HK-2 (cell line): ENCODE measurements at regions not wholly inside any gene's neighbourhood (a gene's known extent, or its start where the extent isn't known, plus 50 kb on each side); places are given as distances from the start of the nearest gene placed in this dataset.

Source experiments
- DNase-seq: peaks from one replicate; pipeline ENCODE4 v3.0.0-alpha.2; 2018; ENCODE audit not compliant: unreplicated experiment

DNA sequence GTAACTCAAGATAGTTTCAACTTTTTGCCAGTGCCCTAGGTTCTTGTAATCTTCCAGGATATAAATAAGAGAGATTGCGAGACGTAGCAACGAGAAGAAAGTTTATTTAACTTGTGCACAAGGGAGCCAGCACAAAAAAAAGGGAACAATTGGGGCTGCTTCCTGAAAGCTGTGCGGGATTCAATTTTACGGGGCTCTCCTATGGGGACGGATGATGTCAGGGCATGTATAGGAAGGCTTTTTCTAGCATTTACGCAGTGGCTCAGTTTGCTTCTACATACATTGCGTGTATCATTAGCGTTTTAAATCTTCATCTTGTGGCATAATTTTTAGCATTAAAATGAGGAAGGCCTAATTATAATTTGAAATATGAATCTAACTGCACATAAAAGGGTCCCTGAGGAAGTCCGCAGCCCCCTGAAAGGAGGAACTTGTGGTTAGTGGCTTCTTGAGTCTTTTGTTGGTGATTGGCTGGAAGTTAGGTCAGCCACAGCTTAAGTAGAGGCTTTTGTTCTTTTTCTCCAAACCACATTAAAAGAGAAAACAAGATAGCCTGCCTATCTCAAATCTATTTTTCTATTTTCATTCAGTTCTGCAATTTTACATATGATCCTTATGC is 668.2 kb upstream of the NDST4 start:
- DNase-seq = no peak

DNA sequence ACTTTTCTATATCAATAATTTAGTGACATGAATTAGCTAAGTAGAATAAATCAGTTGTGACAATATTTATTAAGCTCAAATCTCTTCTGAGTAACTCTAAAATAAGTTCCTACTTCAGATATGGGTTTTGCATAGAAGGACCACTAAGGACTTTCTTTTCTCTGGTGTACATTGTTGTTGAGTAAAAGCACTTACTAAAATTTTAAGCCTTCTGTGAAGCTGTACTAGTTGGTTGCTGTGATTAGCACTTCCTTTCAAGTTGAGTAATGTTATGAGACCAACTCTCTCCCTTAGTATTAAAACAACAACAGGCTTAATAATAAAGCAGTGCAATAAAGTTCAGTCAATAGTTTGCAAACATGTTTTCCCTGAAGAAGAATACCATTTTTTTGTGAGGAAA is 667.4 kb upstream of the NDST4 start:
- no peak for DNase-seq

DNA sequence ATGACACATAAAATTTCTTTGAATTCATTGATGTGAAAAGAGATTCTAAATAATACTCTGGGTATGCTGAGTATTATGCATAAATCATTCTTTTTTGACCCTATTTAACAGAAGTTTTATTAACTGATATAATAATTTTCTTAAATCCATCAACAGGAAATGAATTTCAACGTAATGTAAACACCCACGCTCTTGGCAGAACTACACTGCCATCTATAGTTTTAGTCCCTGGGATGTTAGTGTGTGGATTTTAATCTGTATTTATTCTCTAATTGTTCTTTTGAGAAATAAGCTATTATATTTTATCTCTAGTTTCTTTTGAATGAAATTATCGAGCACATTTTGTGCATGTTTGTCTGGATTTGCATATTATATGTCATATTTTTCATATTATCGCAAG is 666.8 kb upstream of the NDST4 start:
- no peak for DNase-seq

DNA sequence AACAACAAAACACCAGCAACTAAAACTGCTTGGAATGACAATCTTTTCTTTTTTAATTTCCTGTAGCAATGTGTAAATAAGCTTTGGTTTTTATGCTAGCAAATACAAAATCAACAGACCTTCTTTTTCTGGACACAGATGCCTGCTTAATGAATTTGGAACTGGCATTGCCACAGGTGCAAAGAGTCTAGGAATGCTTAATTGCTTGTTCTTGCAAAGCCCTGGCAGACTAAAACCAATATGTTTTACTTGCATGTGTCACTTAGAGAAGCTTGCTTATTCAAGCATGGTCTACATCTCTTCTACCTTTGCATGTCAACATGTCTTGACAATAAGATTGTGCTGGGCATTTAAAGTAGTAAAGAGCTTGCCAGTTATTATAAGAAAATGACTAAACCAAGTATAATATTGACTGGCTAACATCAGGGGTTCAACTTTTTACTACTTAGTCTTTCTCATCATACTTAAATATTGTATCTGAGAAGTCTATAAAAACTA is 656.7 kb upstream of the NDST4 start:
- no peak for DNase-seq

DNA sequence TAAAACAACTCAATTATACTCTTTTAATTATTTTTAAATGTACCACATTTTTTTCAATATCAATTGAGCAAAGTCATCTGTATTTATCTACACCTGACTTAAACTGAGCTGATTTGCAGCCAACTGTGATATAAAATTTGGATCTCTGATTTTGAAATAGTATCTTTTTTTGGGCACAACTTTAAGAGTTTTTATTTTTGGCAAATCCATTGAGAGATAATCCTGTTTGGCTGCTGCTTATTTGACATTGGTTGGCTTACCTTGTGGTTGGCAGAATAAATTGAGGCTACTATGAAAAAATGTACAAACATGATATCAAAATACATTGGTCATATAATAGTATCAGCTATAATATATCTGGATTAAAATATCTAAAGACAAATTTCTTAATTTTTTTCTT is 656.0 kb upstream of the NDST4 start:
- DNase-seq = no peak

DNA sequence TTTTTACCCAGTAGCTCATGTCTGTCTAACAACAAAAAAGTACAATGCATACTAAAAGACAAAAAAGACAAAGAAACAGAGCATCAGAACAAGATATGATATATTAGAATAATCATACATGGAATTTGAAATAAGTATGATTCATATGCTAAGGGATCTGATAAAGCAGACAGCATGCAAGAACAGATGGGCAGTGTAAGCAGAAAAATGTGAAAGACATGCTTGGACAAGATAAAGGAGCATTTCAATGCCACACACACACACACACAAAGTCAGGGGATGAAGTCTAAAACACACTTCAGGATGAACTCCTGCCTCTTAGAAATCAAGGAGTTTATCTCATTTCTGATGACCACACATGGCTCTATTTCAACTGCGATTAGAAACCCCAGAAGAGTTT is 649.6 kb upstream of the NDST4 start:
- no peak for DNase-seq

DNA sequence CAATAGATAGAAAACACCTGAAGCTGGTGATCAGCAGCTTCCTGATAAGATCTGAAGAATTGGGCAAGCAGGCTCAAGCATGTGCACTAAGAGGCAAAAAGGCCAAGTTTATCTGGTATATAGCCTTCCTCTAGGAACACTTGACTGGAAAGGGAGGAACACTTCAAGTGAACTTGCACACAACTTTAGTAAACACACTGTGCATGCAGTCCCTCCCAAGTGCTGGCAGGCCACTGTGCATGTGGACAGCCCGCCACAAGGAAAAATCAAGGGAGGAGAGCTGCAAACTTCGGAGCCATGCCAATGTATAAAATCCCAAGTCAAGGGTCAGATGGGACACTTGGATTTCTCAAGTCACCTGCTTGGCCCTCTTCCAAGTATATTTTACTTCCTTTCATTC is 645.8 kb upstream of the NDST4 start:
- DNase-seq = no peak

DNA sequence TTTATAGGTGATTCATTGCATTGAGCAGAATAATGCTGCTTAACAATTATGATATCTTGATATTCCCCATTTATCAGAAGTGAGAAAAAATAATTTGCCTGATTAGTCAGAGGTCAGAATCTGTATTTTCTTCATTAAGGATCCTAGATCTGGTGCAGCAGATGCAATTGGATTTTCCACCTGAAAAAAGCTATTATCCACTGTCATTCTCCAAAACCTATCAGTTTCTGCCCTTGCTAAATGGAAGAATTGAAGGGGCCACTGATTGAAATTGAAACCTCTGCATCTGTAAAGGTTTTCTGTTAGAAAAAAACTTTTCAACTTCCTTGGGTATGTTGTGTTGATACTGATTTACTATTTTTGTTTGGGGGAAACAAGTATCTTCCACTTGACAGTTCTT is 636.0 kb upstream of the NDST4 start:
- DNase-seq = no peak

DNA sequence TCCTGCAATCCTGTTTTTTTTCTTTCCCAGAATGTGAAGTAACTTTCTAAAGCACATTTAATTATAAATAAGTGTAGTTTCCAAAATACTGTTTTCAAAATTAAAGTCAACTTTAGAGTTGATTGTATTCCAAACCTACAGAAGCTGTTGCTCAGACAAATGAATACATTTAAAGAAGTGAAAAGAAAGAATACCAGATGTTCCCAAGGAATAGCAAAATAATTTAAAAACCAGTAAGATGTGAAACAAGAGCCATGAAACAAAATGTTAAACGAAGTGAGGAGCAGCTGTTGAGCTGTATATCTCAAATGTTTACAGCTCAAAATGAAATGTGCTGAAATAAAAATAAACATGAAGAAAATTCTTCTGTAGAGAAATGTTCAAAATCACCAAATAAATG is 627.4 kb upstream of the NDST4 start:
- DNase-seq = no peak

DNA sequence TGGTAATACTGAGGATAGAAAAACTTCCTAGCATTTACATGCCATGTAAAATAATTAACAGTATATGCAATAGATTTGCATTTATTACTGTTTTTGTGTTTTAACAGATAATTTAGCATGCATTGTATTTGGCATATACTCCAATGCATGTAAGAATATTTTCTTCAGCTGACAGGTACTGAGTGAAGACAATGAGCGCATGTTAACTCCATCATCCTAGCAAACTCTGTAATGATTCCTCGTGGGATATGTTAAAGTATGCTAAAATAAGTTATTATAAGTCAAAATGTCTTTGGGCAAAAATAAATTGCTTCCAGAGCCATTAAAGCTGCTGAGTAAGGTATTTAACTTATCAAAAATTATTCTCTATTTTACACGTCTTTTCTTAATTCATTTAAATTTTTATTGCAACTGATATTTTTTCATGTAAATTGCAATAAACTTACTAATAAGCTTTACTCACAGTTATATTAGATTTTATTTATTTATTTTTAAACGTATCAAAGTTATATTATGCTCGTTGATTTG is 616.4 kb upstream of the NDST4 start:
- DNase-seq = no peak

DNA sequence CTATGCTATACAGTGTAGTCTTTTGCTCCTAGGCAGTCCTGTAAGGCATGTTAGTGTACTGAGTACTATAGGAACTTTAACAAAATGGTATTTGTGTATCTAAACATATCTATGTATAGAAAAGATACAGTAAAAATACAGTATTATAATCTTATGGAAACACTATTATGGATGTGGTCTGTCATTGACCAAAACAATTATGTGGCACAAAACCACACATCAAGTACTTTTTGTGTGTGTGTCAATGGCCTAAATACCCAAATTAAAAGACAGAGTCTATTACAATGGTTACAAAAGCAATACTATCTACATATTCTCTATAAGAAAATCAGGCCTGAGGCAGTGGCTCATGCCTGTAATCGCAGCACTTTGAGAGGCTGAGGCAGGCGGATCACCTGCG is 610.2 kb upstream of the NDST4 start:
- no peak for DNase-seq

DNA sequence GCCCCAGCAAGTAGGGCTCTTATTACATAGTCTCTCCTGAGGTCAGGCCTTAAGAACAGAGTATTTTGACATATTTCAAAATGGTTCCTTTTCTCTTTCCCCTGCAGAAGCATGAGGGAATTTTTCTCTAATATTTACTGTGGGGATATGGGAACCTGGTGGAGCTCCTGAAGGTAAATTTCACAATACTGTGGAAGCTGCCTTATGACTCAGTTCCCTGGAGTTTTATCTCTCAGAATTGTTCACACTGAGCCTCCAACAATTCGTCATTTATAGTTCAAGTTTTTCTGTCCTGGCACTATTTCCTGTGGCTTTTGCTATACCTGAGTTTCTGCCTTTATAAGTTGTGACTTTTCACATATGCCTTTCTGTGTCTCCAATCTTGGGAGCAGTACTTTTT is 607.2 kb upstream of the NDST4 start:
- DNase-seq = no peak

DNA sequence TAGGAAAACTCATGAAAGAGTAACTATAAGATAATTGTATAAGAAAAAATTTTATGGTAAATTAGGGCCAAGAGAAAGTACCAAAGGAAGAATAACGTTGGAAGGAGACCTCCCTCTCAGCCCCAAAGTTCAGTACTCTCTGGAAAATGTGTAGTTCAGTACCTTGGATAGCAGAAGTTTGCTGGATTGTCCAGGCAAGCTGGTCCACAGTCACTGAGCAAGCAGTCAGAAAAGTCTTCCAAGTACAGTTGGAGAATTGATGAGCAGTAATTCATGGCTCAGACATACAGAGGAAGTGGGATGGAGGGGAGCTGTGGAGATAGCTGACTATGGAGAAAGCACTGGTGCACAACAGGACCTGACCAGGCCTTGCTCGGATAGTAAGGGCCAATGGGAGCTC is 598.2 kb upstream of the NDST4 start:
- no peak for DNase-seq

DNA sequence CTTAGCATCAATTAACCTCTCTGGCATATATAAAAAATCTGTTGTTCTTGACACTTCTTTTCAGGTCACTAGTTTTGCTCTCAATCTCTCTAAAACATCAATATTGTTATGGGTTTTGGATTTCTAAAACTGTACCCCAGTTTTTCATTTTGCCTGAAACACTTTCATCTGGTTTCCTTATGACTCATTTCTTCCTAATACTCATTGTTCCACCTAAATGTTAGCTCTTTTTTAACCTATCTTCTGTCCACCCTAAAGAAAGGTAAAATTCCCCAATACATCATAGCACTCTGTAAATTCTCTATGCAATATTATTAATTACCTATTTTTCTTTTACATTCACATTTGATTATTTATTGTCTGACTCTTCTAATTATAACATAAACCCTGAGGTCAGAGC is 575.5 kb upstream of the NDST4 start:
- DNase-seq = no peak

DNA sequence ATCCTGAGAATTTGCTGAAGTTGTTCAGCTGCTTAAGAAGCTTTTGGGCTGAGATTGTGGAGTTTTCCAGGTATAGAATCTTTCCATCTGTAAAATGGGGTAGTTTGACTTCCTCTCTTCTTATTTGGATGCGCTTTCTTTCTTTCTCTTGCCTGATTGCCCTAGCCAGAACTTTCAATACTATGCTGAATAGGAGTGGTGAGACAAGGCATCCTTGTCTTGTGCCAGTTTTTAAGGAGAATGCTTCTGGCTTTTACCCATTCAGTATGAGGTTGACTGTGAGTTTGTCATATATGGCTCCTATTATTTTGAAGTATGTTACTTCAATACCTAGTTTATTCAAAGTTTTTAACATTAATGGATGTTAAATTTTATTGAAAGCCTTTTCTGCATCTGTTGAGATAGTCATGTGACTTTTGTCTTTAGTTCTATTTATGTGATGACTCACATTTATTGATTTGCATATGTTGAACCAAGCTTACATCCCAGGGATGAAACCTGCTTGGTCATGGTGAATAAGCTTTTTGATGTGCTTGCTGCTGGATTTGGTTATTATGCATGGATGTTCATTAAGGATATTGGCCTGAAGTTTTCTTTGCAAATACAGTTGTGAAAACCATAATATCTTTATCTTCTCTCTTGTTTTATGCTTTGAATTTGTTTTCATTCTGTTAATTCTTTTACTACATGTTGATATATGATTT is 573.8 kb upstream of the NDST4 start:
- DNase-seq = no peak

DNA sequence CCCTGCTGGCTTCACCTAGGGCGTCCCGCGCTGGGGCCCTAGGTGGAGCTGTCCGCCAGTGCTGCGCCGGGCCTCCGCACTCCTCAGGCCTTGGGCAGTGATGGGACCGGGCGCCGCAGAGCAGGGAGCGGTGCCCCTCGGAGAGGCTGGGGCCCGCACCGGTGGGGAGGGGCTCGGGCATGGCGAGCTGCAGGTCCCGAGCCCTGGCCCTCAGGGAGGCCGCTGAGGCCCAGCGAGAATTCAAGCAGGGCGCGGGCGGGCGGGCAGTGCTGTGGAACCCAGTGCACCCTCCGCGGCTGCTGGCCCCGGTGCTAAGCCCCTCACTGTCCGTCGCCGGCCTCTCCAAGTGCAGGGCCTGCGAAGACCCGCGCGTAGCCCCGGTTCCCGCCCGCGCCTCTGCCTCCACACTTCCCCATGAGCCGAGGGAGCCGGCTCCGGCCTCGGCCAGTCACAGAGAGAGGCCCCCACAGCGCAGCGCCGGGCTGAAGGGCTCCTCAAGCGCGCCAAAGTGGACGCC is 565.1 kb upstream of the NDST4 start:
- no peak for DNase-seq

DNA sequence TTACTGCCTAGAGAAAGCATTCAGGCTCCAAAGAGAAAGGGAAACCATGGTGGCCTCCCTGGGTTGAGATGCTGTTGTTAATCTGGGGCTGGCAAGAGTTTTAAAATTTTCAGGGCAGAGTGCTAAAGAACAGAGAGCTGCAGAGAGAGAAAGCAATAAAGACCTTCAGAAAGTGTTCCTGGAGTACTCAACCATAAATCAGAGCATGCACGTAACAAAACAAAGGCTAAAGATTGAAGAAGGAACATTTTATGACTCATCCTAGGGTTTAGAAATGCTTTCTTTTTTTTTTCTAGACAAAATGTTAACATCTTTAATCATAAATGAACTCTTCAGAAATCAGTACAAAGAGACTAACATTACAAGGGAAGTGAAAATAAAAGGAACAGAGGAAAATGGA is 562.3 kb upstream of the NDST4 start:
- no peak for DNase-seq

DNA sequence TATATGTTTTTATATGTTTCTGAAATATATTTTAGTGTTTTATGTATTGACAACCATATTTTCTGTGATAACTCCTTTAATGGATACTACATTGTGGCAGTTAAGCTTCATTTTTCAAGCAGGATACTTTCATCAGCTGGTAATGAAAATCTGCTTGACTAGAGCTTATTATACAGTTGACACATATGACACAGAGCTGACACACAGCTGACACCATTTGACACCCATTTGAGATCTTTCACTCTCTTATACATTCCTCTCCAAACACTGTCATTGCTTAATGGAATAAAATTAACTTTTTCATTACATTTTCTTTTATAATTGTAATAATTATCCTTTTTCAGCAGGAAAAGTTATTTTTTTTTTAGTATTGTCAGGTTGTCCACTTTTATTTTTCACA is 561.1 kb upstream of the NDST4 start:
- no peak for DNase-seq

DNA sequence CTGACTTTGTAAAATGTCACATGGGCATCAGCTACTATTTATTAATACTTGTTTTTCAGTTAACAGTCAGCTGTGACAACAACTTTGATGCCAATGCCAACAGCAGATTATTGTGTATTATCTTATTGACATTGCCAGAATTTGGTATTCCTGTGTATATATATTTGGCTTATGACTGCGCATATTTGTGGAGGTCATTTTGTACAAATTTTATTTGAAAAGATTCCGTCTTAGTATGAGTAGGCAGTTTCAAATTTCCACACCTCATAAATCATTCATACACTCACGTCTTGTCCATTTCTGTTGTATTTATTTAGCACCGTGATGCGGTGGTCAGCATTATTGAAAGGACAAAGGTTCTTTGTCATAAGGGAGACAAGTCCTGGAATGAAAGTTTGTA is 558.2 kb upstream of the NDST4 start:
- no peak for DNase-seq

DNA sequence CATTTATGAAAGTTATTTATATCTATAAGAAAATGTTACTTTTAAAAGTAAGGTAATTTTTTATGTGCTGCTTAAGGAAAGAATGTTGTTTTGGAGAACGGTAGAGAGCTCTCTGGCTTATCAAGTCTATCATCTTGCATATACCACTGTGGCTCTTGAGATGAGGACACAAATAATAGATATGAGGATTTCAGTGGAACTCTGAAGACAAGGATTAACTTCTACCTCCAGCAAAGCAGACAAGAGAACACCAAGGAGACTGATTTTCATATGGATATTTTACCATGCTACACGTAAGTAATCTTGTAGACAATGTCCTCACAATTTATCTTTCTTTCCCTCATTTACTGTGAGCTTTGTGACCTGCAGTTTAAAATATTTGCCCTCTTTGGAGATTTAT is 557.5 kb upstream of the NDST4 start:
- DNase-seq = no peak

DNA sequence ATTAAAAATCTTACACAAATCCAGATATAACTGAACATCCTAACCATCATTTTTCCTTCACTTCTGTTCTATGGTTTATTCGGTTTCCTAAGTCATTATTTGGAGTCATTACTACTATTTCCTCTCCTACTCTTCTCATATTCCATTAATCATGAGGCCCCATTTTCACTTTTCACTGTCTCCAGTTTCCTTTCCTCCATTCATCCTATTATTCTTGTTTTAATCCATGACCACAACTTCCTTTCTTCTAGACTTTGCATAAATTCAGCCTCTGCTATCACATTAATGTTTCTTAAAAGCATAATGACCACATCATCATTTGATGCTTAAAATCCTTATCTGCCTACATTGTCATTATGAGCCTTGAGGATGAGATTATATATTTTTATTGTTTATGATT is 555.0 kb upstream of the NDST4 start:
- DNase-seq = no peak

DNA sequence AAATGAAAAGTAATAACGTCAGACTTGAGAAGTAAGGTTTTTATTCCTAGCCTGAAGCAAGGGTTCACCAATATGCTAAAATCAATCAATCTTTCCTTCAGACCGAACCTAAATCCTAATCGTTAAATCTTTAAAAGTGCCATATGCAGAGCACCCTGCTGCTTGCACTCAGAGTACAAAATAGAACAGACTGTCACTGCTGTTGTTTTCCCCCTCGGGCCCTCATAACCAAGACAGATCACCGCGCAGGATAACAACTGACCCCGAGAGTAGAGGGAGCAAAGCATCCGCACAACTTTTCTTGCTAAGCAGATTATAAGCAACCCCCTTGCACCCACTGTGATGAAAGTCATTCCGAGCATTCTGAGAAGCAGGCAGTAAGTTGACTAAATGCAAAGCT is 550.9 kb upstream of the NDST4 start:
- no peak for DNase-seq

DNA sequence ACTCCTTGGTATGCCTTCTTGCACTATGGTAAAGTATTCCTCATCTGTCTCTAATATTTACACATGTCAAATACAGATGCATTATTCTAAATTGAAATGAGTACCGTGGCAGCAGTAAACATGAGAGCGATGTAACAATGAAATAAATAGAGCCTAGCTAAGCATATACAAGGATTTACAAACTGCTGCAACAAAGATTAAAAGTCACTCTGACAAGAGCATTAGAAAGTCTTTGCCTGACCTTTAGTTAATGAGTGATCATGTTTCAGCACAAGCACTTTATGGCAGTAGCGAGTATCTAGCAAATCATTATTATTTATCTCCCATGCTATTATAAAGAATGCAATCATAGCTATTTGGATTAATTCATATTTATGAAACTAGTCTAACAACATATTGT is 547.0 kb upstream of the NDST4 start:
- no peak for DNase-seq
